Breast epithelium (tissue), 4 donors: ENCODE measurements at regions not wholly inside any gene's neighbourhood (a gene's known extent, or its start where the extent isn't known, plus 50 kb on each side); places are given as distances from the start of the nearest gene placed in this dataset.

Experiments
- DNase-seq, 2 donors: peaks; one replicate each; pipeline ENCODE4 v3.0.0-alpha.2; 2019; ENCODE audit warnings: low spot score in 2 of 2
- H3K27ac ChIP-seq, 2 donors: fragments of 200-600 bp; sonication (generic) in 1 of 2; one replicate each; pipeline ENCODE4 v1.5.1; 2016 to 2019; ENCODE audit warnings: mild to moderate bottlenecking in 1 of 2
- H3K27me3 ChIP-seq, 2 donors: fragments of 200-600 bp; sonication (generic) in 1 of 2; one replicate each; pipeline versions ENCODE4 v1.5.1 to v1.6.0; 2017 to 2019; ENCODE audit warnings: control low read depth in 1 of 2, mild to moderate bottlenecking in 1 of 2
- H3K36me3 ChIP-seq: fragments of 200-600 bp; one replicate; pipeline ENCODE4 v1.5.1; 2019
- H3K4me1 ChIP-seq, 2 donors: fragments of 200-600 bp; sonication (generic); one replicate each; pipeline ENCODE4 v1.5.1; 2016 to 2019; ENCODE audit warnings: control low read depth in 1 of 2
- H3K4me3 ChIP-seq, 3 donors: fragments of 200-600 bp; sonication (generic); 1 replicate in 2 of 3; 2 replicates in 1 of 3; pipeline ENCODE4 v1.5.1; 2016 to 2019; ENCODE audit warnings: mild to moderate bottlenecking in 3 of 3, moderate library complexity in 2 of 3
- H3K9me3 ChIP-seq, 2 donors: fragments of 200-600 bp; sonication (generic) in 1 of 2; one replicate each; pipeline ENCODE4 v1.5.1; 2016 to 2019; ENCODE audit warnings: control low read depth in 1 of 2
- POLR2A ChIP-seq: fragments of 450-650 bp; IDR thresholded peaks from one replicate; pipeline ENCODE4 v1.6.1; 2016; ENCODE audit warnings: antibody characterized with exemption, mild to moderate bottlenecking, moderate library complexity
- POLR2AphosphoS5 ChIP-seq, 3 donors: sonication (generic); formaldehyde crosslinking; IDR thresholded peaks; one replicate each; pipeline ENCODE4 v1.6.1; 2017; ENCODE audit warnings: antibody characterized with exemption in 3 of 3
- intact Hi-C: fragments of 100-400 bp; cut with DNase I; formaldehyde crosslinking; loops from one replicate; pipeline ENCODE4 v1.15.1; 2023; ENCODE audit warnings: low total_unique reads
- TF ChIP-seq, protein P1 (sequence below), 3 donors: fragments of 450-650 bp; IDR thresholded peaks; one replicate each; pipeline ENCODE4 v1.5.1; 2016 to 2017; ENCODE audit warnings: antibody characterized with exemption in 3 of 3, mild to moderate bottlenecking in 3 of 3, moderate library complexity in 3 of 3

- Histone ChIP-seq H3K9me3 (no peaks in the 10 kb centered on the region), H3K4me3 (no peak overlapping the region), H3K4me1 (no peaks in the 10 kb centered on the region), H3K27ac (no peak overlapping the region), H3K27me3 (no peaks in the 10 kb centered on the region), H3K36me3 (no peaks in the 10 kb centered on the region)
- no peak for DNase-seq
- TF ChIP-seq POLR2AphosphoS5 (IDR thresholded peaks at IDR 0.05): no peak
- TF ChIP-seq, protein P1, sequence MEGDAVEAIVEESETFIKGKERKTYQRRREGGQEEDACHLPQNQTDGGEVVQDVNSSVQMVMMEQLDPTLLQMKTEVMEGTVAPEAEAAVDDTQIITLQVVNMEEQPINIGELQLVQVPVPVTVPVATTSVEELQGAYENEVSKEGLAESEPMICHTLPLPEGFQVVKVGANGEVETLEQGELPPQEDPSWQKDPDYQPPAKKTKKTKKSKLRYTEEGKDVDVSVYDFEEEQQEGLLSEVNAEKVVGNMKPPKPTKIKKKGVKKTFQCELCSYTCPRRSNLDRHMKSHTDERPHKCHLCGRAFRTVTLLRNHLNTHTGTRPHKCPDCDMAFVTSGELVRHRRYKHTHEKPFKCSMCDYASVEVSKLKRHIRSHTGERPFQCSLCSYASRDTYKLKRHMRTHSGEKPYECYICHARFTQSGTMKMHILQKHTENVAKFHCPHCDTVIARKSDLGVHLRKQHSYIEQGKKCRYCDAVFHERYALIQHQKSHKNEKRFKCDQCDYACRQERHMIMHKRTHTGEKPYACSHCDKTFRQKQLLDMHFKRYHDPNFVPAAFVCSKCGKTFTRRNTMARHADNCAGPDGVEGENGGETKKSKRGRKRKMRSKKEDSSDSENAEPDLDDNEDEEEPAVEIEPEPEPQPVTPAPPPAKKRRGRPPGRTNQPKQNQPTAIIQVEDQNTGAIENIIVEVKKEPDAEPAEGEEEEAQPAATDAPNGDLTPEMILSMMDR (IDR thresholded peaks at IDR 0.05): no peak
- no peak for TF ChIP-seq POLR2A
- intact Hi-C loops: no loop called here
These were observed 1059.1 kb downstream of the SORCS3 start for GRCh38 chr10:105700218-105700617.

DNA sequence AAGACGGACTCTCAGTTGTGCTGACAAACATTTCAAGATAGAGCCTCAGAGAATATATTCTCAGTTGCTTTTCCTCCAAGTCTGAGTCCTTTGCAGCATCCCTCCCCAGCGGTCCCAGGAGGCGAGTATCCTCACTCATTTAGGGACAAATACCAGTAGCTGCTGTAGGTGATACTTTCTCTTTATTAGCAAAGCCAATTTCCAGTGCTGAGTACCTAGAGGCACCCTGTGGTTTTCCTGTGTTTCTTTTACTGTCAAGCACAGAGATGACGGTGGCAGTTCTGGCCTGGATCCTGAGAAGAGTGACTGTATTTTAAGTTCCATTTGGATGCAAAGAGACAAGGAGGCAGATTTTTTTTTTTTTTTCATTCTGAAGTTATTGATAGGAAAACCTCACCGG, 1058.4 kb downstream of the SORCS3 start:
- Histone ChIP-seq H3K4me1 (no peaks in the 10 kb centered on the region), H3K27ac (no peak overlapping the region), H3K36me3 (no peaks in the 10 kb centered on the region), H3K9me3 (no peaks in the 10 kb centered on the region), H3K4me3 (no peak overlapping the region), H3K27me3 (no peaks in the 10 kb centered on the region)
- intact Hi-C loops: no loop called here
- DNase-seq: no peak
- TF ChIP-seq POLR2AphosphoS5 (IDR thresholded peaks at IDR 0.05) (no peak), POLR2A (no peak)
- TF ChIP-seq, protein P1 (IDR thresholded peaks at IDR 0.05): no peak

- TF ChIP-seq, protein P1 (IDR thresholded peaks at IDR 0.05): no peak
- TF ChIP-seq POLR2AphosphoS5 (IDR thresholded peaks at IDR 0.05) (no peak), POLR2A (no peak)
- Histone ChIP-seq H3K36me3 (no peaks in the 10 kb centered on the region), H3K27ac (no peak overlapping the region), H3K4me1 (no peaks in the 10 kb centered on the region), H3K27me3 (no peaks in the 10 kb centered on the region), H3K4me3 (no peak overlapping the region), H3K9me3 (no peaks in the 10 kb centered on the region)
- intact Hi-C loops: no loop called here
- DNase-seq: no peak
These were observed 1057.5 kb downstream of the SORCS3 start for GRCh38 chr10:105698592-105698991.

DNA sequence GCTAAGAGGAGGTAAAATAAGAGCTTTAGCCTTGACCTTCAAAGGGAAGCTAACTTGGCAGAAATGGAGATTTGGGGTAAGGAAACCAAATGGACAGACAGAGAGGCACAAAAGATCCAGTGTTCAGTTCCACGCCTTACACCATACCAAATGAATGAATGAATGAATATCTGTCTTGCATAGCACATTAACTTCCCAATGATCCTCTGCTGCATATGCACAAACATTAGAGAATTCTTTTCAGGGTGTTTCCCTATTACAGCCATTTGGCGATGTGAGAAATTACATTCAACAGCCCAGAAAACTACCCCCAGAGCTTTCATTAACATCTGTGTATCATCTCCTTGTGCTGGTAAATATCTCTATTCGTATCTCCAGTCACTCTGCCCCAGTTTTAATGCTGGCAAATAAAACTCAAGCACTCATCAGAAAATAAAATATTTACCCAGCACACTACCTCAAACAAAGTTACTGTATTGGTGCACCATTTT, 1056.2 kb downstream of the SORCS3 start:
- no peak for TF ChIP-seq POLR2AphosphoS5 (IDR thresholded peaks at IDR 0.05)
- TF ChIP-seq POLR2A: no peak
- TF ChIP-seq, protein P1 (IDR thresholded peaks at IDR 0.05): no peak
- intact Hi-C loops: no loop called here
- Histone ChIP-seq H3K36me3 (no peaks in the 10 kb centered on the region), H3K4me3 (no peak overlapping the region), H3K27me3 (no peaks in the 10 kb centered on the region), H3K9me3 (no peaks in the 10 kb centered on the region), H3K4me1 (no peaks in the 10 kb centered on the region), H3K27ac (no peak overlapping the region)
- DNase-seq: no peak

DNA sequence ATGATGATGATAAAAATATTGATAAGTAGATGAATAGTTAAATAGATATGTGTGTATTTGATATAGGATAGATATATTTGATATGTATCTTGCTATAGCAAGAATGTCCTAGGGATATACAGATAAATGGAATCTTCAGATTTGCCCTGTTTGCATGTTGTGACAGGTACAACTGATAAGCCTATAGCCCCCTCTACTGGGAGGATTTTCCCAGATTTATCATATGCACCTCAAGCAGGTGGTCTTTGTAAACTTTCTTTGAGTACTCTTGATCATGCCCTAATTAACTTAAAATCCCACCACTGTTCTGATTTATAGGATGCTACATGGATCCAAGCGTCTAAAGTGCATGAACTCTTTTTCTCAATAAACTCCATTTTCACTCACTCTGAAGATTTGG, 1050.7 kb downstream of the SORCS3 start:
- Histone ChIP-seq H3K27ac (no peak overlapping the region), H3K27me3 (no peaks in the 10 kb centered on the region), H3K4me1 (no peaks in the 10 kb centered on the region), H3K9me3 (no peaks in the 10 kb centered on the region), H3K4me3 (no peak overlapping the region), H3K36me3 (no peaks in the 10 kb centered on the region)
- no peak for DNase-seq
- no peak for TF ChIP-seq POLR2A
- TF ChIP-seq, protein P1 (IDR thresholded peaks at IDR 0.05): no peak
- TF ChIP-seq POLR2AphosphoS5 (IDR thresholded peaks at IDR 0.05): no peak
- intact Hi-C loops: no loop called here
